Fibroblast of lung (primary cell): ENCODE measurements at regions not wholly inside any gene's neighbourhood (a gene's known extent, or its start where the extent isn't known, plus 50 kb on each side); places are given as distances from the start of the nearest gene placed in this dataset.

ENCODE experiments used
- CTCF ChIP-seq, 2 donors: IDR thresholded peaks in 1 of 2; conservative IDR thresholded peaks in 1 of 2; 1 replicate in 1 of 2; 2 replicates in 1 of 2; pipeline ENCODE4 v1.5.1; 2011 to 2012; ENCODE audit warnings: low read length in 2 of 2, control low read depth in 1 of 2, inconsistent platforms in 1 of 2, low read depth in 1 of 2, mild to moderate bottlenecking in 1 of 2
- EZH2 ChIP-seq: IDR thresholded peaks from 2 replicates; pipeline ENCODE4 v1.5.1; 2012; ENCODE audit warnings: low read length, control low read depth, mild to moderate bottlenecking; ENCODE audit errors: missing control alignments

GRCh38 chr6:144702781-144703180 lies 417.6 kb downstream of the UTRN start:
- no peak for TF ChIP-seq CTCF (conservative IDR thresholded peaks at IDR 0.05 in 1 of 2, IDR thresholded peaks at IDR 0.05 in 1 of 2; ENCODE audit: low read depth in 1 of 2, low read length in 2 of 2)
- TF ChIP-seq EZH2 = no peak
